ENCODE measurements at regions not wholly inside any gene's neighbourhood (a gene's known extent, or its start where the extent isn't known, plus 50 kb on each side); places are given as distances from the start of the nearest gene placed in this dataset.

- H3K4me3 Mint-ChIP-seq, result no peak overlapping the region
- no peak for DNase-seq
- no peak for TF ChIP-seq CTCF (IDR thresholded peaks at IDR 0.05)
- peaks cover 25% of the 10 kb centered on the region for H3K9me3 Mint-ChIP-seq
- H3K36me3 Mint-ChIP-seq (ENCODE audit: low read depth), result 0 out of 2 replicates have a peak, but pooled peaks cover 5% of the 10 kb centered on the region
- H3K27ac Mint-ChIP-seq, result no peak overlapping the region
- H3K4me1 Mint-ChIP-seq (ENCODE audit: low read depth), result no peaks in the 10 kb centered on the region
- peaks cover 4% of the 10 kb centered on the region; the same call in 1 of the 2 replicates for H3K27me3 Mint-ChIP-seq (ENCODE audit: insufficient read depth)
These were observed 279.2 kb upstream of the SKOR2 start for GRCh38 chr18:47530695-47531094.

- peaks cover 39% of the 10 kb centered on the region for H3K9me3 Mint-ChIP-seq
- no peak overlapping the region for H3K4me3 Mint-ChIP-seq
- TF ChIP-seq CTCF (IDR thresholded peaks at IDR 0.05), result no peak
- H3K27me3 Mint-ChIP-seq (ENCODE audit: insufficient read depth), result peaks cover 4% of the 10 kb centered on the region; the same call in 1 of the 2 replicates
- 0 out of 2 replicates have a peak, but pooled peaks cover 5% of the 10 kb centered on the region for H3K36me3 Mint-ChIP-seq (ENCODE audit: low read depth)
- no peak overlapping the region for H3K27ac Mint-ChIP-seq
- no peak for DNase-seq
- no peaks in the 10 kb centered on the region for H3K4me1 Mint-ChIP-seq (ENCODE audit: low read depth)
These were observed 276.9 kb upstream of the SKOR2 start for GRCh38 chr18:47528343-47528742.

- Mint-ChIP-seq H3K4me3 (no peak overlapping the region), H3K27ac (no peak overlapping the region), H3K27me3 (ENCODE audit: insufficient read depth) (peaks cover 4% of the 10 kb centered on the region; the same call in 1 of the 2 replicates), H3K4me1 (ENCODE audit: low read depth) (no peaks in the 10 kb centered on the region), H3K36me3 (ENCODE audit: low read depth) (0 out of 2 replicates have a peak, but pooled peaks cover 5% of the 10 kb centered on the region), H3K9me3 (peaks cover 34% of the 10 kb centered on the region)
- TF ChIP-seq CTCF (IDR thresholded peaks at IDR 0.05), result no peak
- DNase-seq, result no peak
These were observed 274.7 kb upstream of the SKOR2 start for GRCh38 chr18:47526147-47526546.

- no peak overlapping the region for H3K27ac Mint-ChIP-seq
- H3K4me3 Mint-ChIP-seq, result no peak overlapping the region
- H3K9me3 Mint-ChIP-seq, result peaks cover 25% of the 10 kb centered on the region
- no peaks in the 10 kb centered on the region for H3K36me3 Mint-ChIP-seq (ENCODE audit: low read depth)
- H3K27me3 Mint-ChIP-seq (ENCODE audit: insufficient read depth), result peaks cover 3% of the 10 kb centered on the region; the same call in 1 of the 2 replicates
- no peak for TF ChIP-seq CTCF (IDR thresholded peaks at IDR 0.05)
- DNase-seq, result no peak
- no peaks in the 10 kb centered on the region for H3K4me1 Mint-ChIP-seq (ENCODE audit: low read depth)
These were observed 270.9 kb upstream of the SKOR2 start for GRCh38 chr18:47522359-47522758.

GRCh38 chr18:47520263-47520662, 268.8 kb upstream of the SKOR2 start:
- Mint-ChIP-seq H3K9me3 (peaks cover 14% of the 10 kb centered on the region), H3K27ac (no peak overlapping the region), H3K27me3 (ENCODE audit: insufficient read depth) (peaks cover 1% of the 10 kb centered on the region; the same call in 1 of the 2 replicates), H3K4me3 (no peak overlapping the region), H3K36me3 (ENCODE audit: low read depth) (no peaks in the 10 kb centered on the region), H3K4me1 (ENCODE audit: low read depth) (no peaks in the 10 kb centered on the region)
- TF ChIP-seq CTCF (IDR thresholded peaks at IDR 0.05), result no peak
- DNase-seq, result no peak

- no peak for DNase-seq
- Mint-ChIP-seq H3K4me1 (ENCODE audit: low read depth) (no peaks in the 10 kb centered on the region), H3K27me3 (ENCODE audit: insufficient read depth) (peaks cover 1% of the 10 kb centered on the region; the same call in 1 of the 2 replicates), H3K4me3 (no peak overlapping the region), H3K36me3 (ENCODE audit: low read depth) (no peaks in the 10 kb centered on the region), H3K9me3 (peaks cover 10% of the 10 kb centered on the region; the same call in 1 of the 2 replicates), H3K27ac (no peak overlapping the region)
- no peak for TF ChIP-seq CTCF (IDR thresholded peaks at IDR 0.05)
These were observed 268.2 kb upstream of the SKOR2 start for GRCh38 chr18:47519706-47520105.

Measured in HFFc6 (cell line).